PC-9 (cell line): ENCODE measurements at regions not wholly inside any gene's neighbourhood (a gene's known extent, or its start where the extent isn't known, plus 50 kb on each side); places are given as distances from the start of the nearest gene placed in this dataset.

Source experiments
- BruUV-seq: library from RNA; stranded (reverse); fragments of 400-500 nt; replicated peaks from 2 replicates; lab custom pipeline; 2021; lab: Mats Ljungman, UMichigan
- CTCF ChIA-PET: fragments of 300-600 bp; sonication (Branson Sonifier 250); formaldehyde crosslinking; loops from one replicate; lab custom pipeline; 2022; ENCODE audit warnings: antibody characterized with exemption; lab: Charles Lee
- POLR2A ChIA-PET: fragments of 300-600 bp; sonication (Branson Sonifier 250); formaldehyde crosslinking; loops from one replicate; lab custom pipeline; 2022; ENCODE audit warnings: antibody characterized with exemption; ENCODE audit not compliant: unreplicated experiment; lab: Charles Lee
- DNase-seq, 2 experiments: peaks; one replicate each; pipeline versions ENCODE4 v3.0.0 to v3.0.0-alpha.2; 2015 to 2022; ENCODE audit warnings: mixed read lengths in 1 of 2
- H2AFZ ChIP-seq: fragments of 200-600 bp; sonication (generic); 2 replicates; pipeline ENCODE4 v1.8.1; 2017; ENCODE audit warnings: antibody characterized with exemption
- H3F3A ChIP-seq: fragments of 200-600 bp; sonication (generic); 2 replicates; pipeline ENCODE4 v1.8.1; 2017; ENCODE audit warnings: antibody characterized with exemption, mild to moderate bottlenecking, low read depth; ENCODE audit not compliant: insufficient read depth
- H3K27ac ChIP-seq: fragments of 200-600 bp; sonication (generic); 2 replicates; pipeline ENCODE4 v1.6.1; 2016; ENCODE audit warnings: mixed run types
- H3K27me3 ChIP-seq: fragments of 200-600 bp; sonication (generic); 2 replicates; pipeline ENCODE4 v1.6.1; 2016; ENCODE audit warnings: low read depth, mixed run types; ENCODE audit not compliant: insufficient read depth
- H3K36me3 ChIP-seq: fragments of 200-600 bp; sonication (generic); 2 replicates; pipeline ENCODE4 v1.6.1; 2016; ENCODE audit warnings: low read depth, mixed run types
- H3K4me1 ChIP-seq: fragments of 200-600 bp; sonication (generic); replicated peaks from 2 replicates; pipeline ENCODE4 v1.6.1; 2016; ENCODE audit warnings: mixed run types; ENCODE audit not compliant: insufficient read depth
- H3K4me2 ChIP-seq: fragments of 200-600 bp; sonication (generic); 2 replicates; pipeline ENCODE4 v1.6.1; 2017; ENCODE audit warnings: mixed run types
- H3K4me3 ChIP-seq: fragments of 200-600 bp; sonication (generic); 2 replicates; pipeline ENCODE4 v1.6.1; 2016; ENCODE audit warnings: mixed run types
- H3K79me2 ChIP-seq: fragments of 200-600 bp; sonication (generic); 2 replicates; pipeline ENCODE4 v1.6.1; 2017; ENCODE audit warnings: low read depth, mixed run types
- H3K9me2 ChIP-seq: fragments of 200-600 bp; sonication (generic); 2 replicates; pipeline ENCODE4 v1.8.1; 2017; ENCODE audit warnings: mild to moderate bottlenecking; ENCODE audit not compliant: insufficient read depth
- H3K9me3 ChIP-seq: fragments of 200-600 bp; sonication (generic); 2 replicates; pipeline ENCODE4 v1.8.1; 2016; ENCODE audit warnings: low read depth; ENCODE audit not compliant: insufficient read depth
- H4K20me1 ChIP-seq: fragments of 200-600 bp; sonication (generic); 2 replicates; pipeline ENCODE4 v1.8.1; 2017; ENCODE audit not compliant: insufficient read depth
- EZH2 ChIP-seq: fragments of 200-600 bp; sonication (generic); IDR thresholded peaks from 2 replicates; pipeline ENCODE4 v1.8.0; 2017; ENCODE audit warnings: antibody characterized with exemption, low read depth
- intact Hi-C: fragments of 100-400 bp; cut with micrococcal nuclease; formaldehyde crosslinking; loops from one replicate; pipeline ENCODE4 v1.10.0; 2022; ENCODE audit not compliant: unreplicated experiment
- TF ChIP-seq, protein P1 (sequence below): fragments of 200-600 bp; sonication (generic); conservative IDR thresholded peaks from 2 replicates; pipeline ENCODE4 v1.6.1; 2017; ENCODE audit warnings: mixed run types, antibody characterized with exemption, mild to moderate bottlenecking, moderate library complexity

- Histone ChIP-seq H3K79me2 (no peaks in the 10 kb centered on the region), H4K20me1 (no peaks in the 10 kb centered on the region), H3K9me2 (no peaks in the 10 kb centered on the region), H3K4me2 (no peak overlapping the region), H3K27ac (no peak overlapping the region), H3K4me1 (no peaks in the 10 kb centered on the region), H3K9me3 (no peaks in the 10 kb centered on the region; the same call in 1 of the 2 replicates), H2AFZ (0 out of 2 replicates have a peak overlapping the region, but pooled peaks have one; percentile 15), H3F3A (no peaks in the 10 kb centered on the region), H3K4me3 (no peak overlapping the region), H3K36me3 (no peaks in the 10 kb centered on the region), H3K27me3 (no peaks in the 10 kb centered on the region)
- BruUV-seq, result no TSS peak
- no peak for DNase-seq
- intact Hi-C loops, result no loop called here
- CTCF ChIA-PET, result no interaction called here
- TF ChIP-seq EZH2, result no peak
- TF ChIP-seq, protein P1, sequence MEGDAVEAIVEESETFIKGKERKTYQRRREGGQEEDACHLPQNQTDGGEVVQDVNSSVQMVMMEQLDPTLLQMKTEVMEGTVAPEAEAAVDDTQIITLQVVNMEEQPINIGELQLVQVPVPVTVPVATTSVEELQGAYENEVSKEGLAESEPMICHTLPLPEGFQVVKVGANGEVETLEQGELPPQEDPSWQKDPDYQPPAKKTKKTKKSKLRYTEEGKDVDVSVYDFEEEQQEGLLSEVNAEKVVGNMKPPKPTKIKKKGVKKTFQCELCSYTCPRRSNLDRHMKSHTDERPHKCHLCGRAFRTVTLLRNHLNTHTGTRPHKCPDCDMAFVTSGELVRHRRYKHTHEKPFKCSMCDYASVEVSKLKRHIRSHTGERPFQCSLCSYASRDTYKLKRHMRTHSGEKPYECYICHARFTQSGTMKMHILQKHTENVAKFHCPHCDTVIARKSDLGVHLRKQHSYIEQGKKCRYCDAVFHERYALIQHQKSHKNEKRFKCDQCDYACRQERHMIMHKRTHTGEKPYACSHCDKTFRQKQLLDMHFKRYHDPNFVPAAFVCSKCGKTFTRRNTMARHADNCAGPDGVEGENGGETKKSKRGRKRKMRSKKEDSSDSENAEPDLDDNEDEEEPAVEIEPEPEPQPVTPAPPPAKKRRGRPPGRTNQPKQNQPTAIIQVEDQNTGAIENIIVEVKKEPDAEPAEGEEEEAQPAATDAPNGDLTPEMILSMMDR, result no peak
- POLR2A ChIA-PET, result no interaction called here
These were observed 135.1 kb upstream of the DAB2 start for GRCh38 chr5:39559923-39560322.

DNA sequence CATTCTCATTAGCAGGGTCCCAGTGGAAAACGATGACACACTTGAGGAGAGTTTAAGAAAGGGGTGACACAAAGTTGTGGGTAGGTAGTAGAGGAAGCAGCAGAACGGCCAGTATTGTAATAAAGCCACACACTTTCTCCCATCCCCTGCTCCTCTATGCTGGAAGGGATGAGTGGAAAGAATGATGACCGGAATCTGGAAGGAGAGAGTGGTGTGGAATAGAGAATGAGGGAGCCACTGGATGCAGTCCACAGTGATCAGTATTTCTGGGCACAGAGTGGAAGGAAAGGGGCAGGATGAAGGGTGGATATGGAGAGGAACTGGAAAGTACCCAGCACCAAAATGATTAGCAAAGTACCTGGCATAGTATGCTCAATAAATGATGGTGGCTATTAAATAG lies 133.8 kb upstream of the DAB2 start:
- no peaks in the 10 kb centered on the region for H3K36me3 ChIP-seq
- no peaks in the 10 kb centered on the region; the same call in 1 of the 2 replicates for H3K9me3 ChIP-seq
- no peaks in the 10 kb centered on the region for H3F3A ChIP-seq
- ChIA-PET POLR2A (no interaction called here), CTCF (no interaction called here)
- no peaks in the 10 kb centered on the region for H3K79me2 ChIP-seq
- intact Hi-C loops, result no loop called here
- TF ChIP-seq, protein P1, result no peak
- TF ChIP-seq EZH2, result no peak
- no peaks in the 10 kb centered on the region for H4K20me1 ChIP-seq
- H3K27me3 ChIP-seq, result no peaks in the 10 kb centered on the region
- no peak overlapping the region for H2AFZ ChIP-seq
- H3K9me2 ChIP-seq, result no peaks in the 10 kb centered on the region
- H3K4me1 ChIP-seq, result no peaks in the 10 kb centered on the region
- no peak overlapping the region for H3K4me2 ChIP-seq
- no peak overlapping the region for H3K4me3 ChIP-seq
- no peak overlapping the region for H3K27ac ChIP-seq
- no peak for DNase-seq
- no TSS peak for BruUV-seq

GRCh38 chr5:39555788-39556187 lies 131.0 kb upstream of the DAB2 start:
- Histone ChIP-seq H3K79me2 (no peaks in the 10 kb centered on the region), H3F3A (no peaks in the 10 kb centered on the region), H3K4me2 (no peak overlapping the region), H4K20me1 (no peaks in the 10 kb centered on the region), H3K4me3 (no peak overlapping the region), H3K27ac (no peak overlapping the region), H3K36me3 (no peaks in the 10 kb centered on the region), H3K9me3 (no peaks in the 10 kb centered on the region; the same call in 1 of the 2 replicates), H2AFZ (0 out of 2 replicates have a peak overlapping the region, but pooled peaks have one; percentile 35), H3K27me3 (no peaks in the 10 kb centered on the region), H3K4me1 (no peaks in the 10 kb centered on the region), H3K9me2 (no peaks in the 10 kb centered on the region)
- DNase-seq, result no peak
- intact Hi-C loops, result no loop called here
- no TSS peak for BruUV-seq
- CTCF ChIA-PET, result no interaction called here
- POLR2A ChIA-PET, result no interaction called here
- TF ChIP-seq, protein P1, result no peak
- no peak for TF ChIP-seq EZH2
